ENCODE measurements at regions not wholly inside any gene's neighbourhood (a gene's known extent, or its start where the extent isn't known, plus 50 kb on each side); places are given as distances from the start of the nearest gene placed in this dataset.

DNA sequence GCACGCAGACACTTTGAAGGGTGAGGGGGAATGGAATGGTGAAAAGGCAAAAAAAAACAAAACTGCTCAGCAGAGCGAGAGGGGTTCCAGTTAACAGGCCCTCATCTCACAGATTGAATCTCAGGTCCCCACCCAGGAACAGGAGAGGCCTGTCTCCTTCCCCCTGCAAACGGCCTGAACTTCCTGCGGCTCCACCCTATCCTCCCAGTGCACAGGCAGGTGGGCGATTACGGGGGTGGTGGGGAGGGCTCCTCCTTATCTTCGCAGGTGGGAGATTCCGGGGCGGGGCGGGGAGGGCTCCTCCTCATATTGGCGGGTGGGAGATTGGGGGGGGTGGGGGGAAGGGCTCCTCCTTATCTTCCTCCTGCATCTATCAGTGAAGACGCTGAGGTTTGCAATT lies 129.0 kb downstream of the SOX4 start:
- H3K36me3 ChIP-seq (ENCODE audit: insufficient read depth, low read length): peaks cover 68% of the 10 kb centered on the region
- peaks cover 26% of the 10 kb centered on the region for H3K4me1 ChIP-seq (ENCODE audit: insufficient read depth, low read length, poor library complexity, severe bottlenecking)
- H3K4me3 ChIP-seq (ENCODE audit: low read length, poor library complexity, severe bottlenecking): no peak overlapping the region
- no peaks in the 10 kb centered on the region for H3K27me3 ChIP-seq (ENCODE audit: insufficient read depth, low read length, poor library complexity, severe bottlenecking)
- no peak overlapping the region for H3K9ac ChIP-seq (ENCODE audit: low read depth, low read length, poor library complexity, severe bottlenecking)
- peaks cover 13% of the 10 kb centered on the region for H3F3A ChIP-seq (ENCODE audit: low read depth)
- peaks cover 100% of the 10 kb centered on the region for H3K79me2 ChIP-seq (ENCODE audit: insufficient read depth, low read length)
- H4K20me1 ChIP-seq (ENCODE audit: insufficient read depth, low read length, poor library complexity, severe bottlenecking): peaks cover 97% of the 10 kb centered on the region
- H3K9me2 ChIP-seq (replicated peaks; ENCODE audit: low read depth, low read length): no peaks in the 10 kb centered on the region
- H3K9me3 ChIP-seq (ENCODE audit: insufficient read depth, low read depth, low read length): no peaks in the 10 kb centered on the region
- TF ChIP-seq, protein P1, sequence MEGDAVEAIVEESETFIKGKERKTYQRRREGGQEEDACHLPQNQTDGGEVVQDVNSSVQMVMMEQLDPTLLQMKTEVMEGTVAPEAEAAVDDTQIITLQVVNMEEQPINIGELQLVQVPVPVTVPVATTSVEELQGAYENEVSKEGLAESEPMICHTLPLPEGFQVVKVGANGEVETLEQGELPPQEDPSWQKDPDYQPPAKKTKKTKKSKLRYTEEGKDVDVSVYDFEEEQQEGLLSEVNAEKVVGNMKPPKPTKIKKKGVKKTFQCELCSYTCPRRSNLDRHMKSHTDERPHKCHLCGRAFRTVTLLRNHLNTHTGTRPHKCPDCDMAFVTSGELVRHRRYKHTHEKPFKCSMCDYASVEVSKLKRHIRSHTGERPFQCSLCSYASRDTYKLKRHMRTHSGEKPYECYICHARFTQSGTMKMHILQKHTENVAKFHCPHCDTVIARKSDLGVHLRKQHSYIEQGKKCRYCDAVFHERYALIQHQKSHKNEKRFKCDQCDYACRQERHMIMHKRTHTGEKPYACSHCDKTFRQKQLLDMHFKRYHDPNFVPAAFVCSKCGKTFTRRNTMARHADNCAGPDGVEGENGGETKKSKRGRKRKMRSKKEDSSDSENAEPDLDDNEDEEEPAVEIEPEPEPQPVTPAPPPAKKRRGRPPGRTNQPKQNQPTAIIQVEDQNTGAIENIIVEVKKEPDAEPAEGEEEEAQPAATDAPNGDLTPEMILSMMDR (conservative IDR thresholded peaks at IDR 0.05; ENCODE audit: low read length): no peak
- TF ChIP-seq EZH2phosphoT487 (IDR thresholded peaks at IDR 0.05; ENCODE audit: borderline replicate concordance): no peak
- peak overlapping the region; percentile 57 for H3K4me2 ChIP-seq (ENCODE audit: low read depth, low read length, poor library complexity, severe bottlenecking)
- H2AFZ ChIP-seq (ENCODE audit: low read length): no peak overlapping the region

DNA sequence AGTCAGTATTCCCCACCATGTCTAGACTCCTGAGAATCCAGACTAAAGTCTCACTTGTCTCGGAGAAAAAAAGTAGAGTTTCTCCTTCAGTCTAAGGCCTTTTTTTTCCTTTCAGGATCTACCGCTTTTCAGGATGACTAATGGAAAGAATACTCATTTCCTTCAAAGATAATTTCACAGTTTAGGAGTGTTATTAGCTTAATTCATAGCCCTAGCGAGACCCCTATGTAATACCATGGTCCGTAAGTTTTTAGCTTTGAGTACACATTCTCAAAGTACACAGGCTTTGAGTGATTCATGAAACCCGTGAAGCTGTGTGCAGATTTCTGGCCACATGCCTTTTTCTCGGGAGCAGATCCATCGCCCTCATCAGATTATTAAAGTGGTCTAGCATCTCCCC lies 133.1 kb downstream of the SOX4 start:
- Histone ChIP-seq H3K9me2 (replicated peaks; ENCODE audit: low read depth, low read length) (no peaks in the 10 kb centered on the region), H2AFZ (ENCODE audit: low read length) (no peak overlapping the region), H3K4me1 (ENCODE audit: insufficient read depth, low read length, poor library complexity, severe bottlenecking) (peaks cover 18% of the 10 kb centered on the region), H3K79me2 (ENCODE audit: insufficient read depth, low read length) (peaks cover 100% of the 10 kb centered on the region), H3K4me2 (ENCODE audit: low read depth, low read length, poor library complexity, severe bottlenecking) (no peak overlapping the region), H3F3A (ENCODE audit: low read depth) (peaks cover 6% of the 10 kb centered on the region; the same call in 1 of the 2 replicates), H3K9ac (ENCODE audit: low read depth, low read length, poor library complexity, severe bottlenecking) (no peak overlapping the region), H3K36me3 (ENCODE audit: insufficient read depth, low read length) (peaks cover 66% of the 10 kb centered on the region), H3K27me3 (ENCODE audit: insufficient read depth, low read length, poor library complexity, severe bottlenecking) (no peaks in the 10 kb centered on the region), H3K9me3 (ENCODE audit: insufficient read depth, low read depth, low read length) (no peaks in the 10 kb centered on the region), H3K4me3 (ENCODE audit: low read length, poor library complexity, severe bottlenecking) (no peak overlapping the region), H4K20me1 (ENCODE audit: insufficient read depth, low read length, poor library complexity, severe bottlenecking) (peaks cover 96% of the 10 kb centered on the region)
- no peak for TF ChIP-seq EZH2phosphoT487 (IDR thresholded peaks at IDR 0.05; ENCODE audit: borderline replicate concordance)
- TF ChIP-seq, protein P1 (conservative IDR thresholded peaks at IDR 0.05; ENCODE audit: low read length): no peak

DNA sequence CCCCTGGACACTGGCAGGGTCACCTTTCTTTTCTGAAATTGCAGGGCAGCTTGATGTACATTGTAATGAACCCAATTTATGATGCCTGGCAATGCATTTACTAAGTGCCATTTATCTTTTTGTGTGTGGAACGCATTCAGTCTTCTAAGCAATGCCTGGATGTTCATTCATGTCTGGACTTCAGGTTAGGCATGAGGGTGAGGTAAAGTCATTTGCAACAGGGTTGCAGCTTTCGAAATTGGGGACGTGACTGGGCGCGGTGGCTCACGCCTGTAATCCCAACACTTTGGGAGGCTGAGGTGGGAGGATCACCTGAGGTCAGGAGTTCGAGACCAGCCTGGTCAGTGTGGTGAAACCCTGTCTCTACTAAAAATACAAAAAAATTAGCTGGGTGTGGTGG lies 134.6 kb downstream of the SOX4 start:
- Histone ChIP-seq H3K4me2 (ENCODE audit: low read depth, low read length, poor library complexity, severe bottlenecking) (no peak overlapping the region), H3K27me3 (ENCODE audit: insufficient read depth, low read length, poor library complexity, severe bottlenecking) (no peaks in the 10 kb centered on the region), H3K9ac (ENCODE audit: low read depth, low read length, poor library complexity, severe bottlenecking) (no peak overlapping the region), H3K4me1 (ENCODE audit: insufficient read depth, low read length, poor library complexity, severe bottlenecking) (peaks cover 11% of the 10 kb centered on the region), H3F3A (ENCODE audit: low read depth) (peaks cover 6% of the 10 kb centered on the region; the same call in 1 of the 2 replicates), H3K9me3 (ENCODE audit: insufficient read depth, low read depth, low read length) (no peaks in the 10 kb centered on the region), H2AFZ (ENCODE audit: low read length) (no peak overlapping the region), H3K79me2 (ENCODE audit: insufficient read depth, low read length) (peaks cover 100% of the 10 kb centered on the region), H4K20me1 (ENCODE audit: insufficient read depth, low read length, poor library complexity, severe bottlenecking) (peaks cover 96% of the 10 kb centered on the region), H3K9me2 (replicated peaks; ENCODE audit: low read depth, low read length) (no peaks in the 10 kb centered on the region), H3K36me3 (ENCODE audit: insufficient read depth, low read length) (peaks cover 72% of the 10 kb centered on the region), H3K4me3 (ENCODE audit: low read length, poor library complexity, severe bottlenecking) (no peak overlapping the region)
- TF ChIP-seq, protein P1 (conservative IDR thresholded peaks at IDR 0.05; ENCODE audit: low read length): no peak
- TF ChIP-seq EZH2phosphoT487 (IDR thresholded peaks at IDR 0.05; ENCODE audit: borderline replicate concordance): no peak

Measured in Loucy (cell line).